ENCODE measurements at regions not wholly inside any gene's neighbourhood (a gene's known extent, or its start where the extent isn't known, plus 50 kb on each side); places are given as distances from the start of the nearest gene placed in this dataset.

DNA sequence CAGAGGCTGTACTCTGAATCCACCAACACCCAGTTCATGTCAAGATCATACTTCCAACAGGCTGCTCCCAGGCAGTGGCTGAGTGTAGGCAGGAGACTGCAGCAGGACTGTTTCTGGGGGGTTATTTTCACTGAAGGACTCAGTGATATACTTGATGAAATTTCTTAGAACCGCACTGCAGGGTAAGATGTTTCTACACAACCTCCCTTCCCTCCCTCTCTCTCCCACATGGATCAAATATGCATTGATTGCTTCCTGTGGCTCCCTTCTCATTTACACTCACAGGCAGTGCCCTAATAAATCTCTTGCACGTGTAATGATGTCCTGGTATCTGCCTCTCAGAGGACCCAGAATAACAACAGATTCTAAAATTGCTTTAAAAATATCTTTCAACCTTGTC, 251.3 kb upstream of the CCDC179 start:
- Histone ChIP-seq H3K4me3 (ENCODE audit: low read depth, low read length) (no peak overlapping the region), H3K27me3 (ENCODE audit: control insufficient read depth, insufficient read depth, low read length) (no peaks in the 10 kb centered on the region), H3K36me3 (ENCODE audit: control insufficient read depth, insufficient read depth, low read length) (no peaks in the 10 kb centered on the region)
- POLR2A ChIA-PET: no interaction called here
- CTCF ChIA-PET: interaction anchor here (1.2 kb wide), 1 partner anchor 8 kb away, joined by 3 read pairs; no protein-coding TSS in a partner anchor
- DNase-seq (ENCODE audit: low read depth): no peak
- TF ChIP-seq, protein P1, sequence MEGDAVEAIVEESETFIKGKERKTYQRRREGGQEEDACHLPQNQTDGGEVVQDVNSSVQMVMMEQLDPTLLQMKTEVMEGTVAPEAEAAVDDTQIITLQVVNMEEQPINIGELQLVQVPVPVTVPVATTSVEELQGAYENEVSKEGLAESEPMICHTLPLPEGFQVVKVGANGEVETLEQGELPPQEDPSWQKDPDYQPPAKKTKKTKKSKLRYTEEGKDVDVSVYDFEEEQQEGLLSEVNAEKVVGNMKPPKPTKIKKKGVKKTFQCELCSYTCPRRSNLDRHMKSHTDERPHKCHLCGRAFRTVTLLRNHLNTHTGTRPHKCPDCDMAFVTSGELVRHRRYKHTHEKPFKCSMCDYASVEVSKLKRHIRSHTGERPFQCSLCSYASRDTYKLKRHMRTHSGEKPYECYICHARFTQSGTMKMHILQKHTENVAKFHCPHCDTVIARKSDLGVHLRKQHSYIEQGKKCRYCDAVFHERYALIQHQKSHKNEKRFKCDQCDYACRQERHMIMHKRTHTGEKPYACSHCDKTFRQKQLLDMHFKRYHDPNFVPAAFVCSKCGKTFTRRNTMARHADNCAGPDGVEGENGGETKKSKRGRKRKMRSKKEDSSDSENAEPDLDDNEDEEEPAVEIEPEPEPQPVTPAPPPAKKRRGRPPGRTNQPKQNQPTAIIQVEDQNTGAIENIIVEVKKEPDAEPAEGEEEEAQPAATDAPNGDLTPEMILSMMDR (IDR thresholded peaks at IDR 0.05; ENCODE audit: insufficient read depth, low read depth, low read length): no peak

DNA sequence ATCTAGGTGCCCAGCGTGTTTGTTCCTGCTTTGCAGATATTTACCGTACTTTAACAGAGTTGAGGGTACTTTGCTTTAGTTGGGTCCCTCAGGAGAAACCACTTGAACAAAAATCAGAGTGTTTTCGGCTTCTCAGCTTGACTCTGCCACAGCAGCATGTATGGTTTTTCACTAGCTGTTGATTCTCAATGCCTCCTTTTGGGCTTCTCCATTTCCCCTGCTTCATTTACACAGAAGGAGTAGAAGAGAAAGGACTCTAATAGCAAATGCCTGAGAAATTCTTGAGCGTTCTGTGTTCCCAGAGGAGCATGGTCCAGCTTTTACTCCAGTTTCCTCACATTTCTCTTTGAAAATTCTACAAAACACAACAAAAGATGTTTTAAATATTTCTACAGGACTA, 252.1 kb upstream of the CCDC179 start:
- ChIA-PET CTCF (interaction anchor here (1.2 to 3.9 kb wide), 3 partner anchors 9 to 428 kb away, joined by 3 to 21 read pairs (median 15); no protein-coding TSS in a partner anchor), POLR2A (no interaction called here)
- Histone ChIP-seq H3K27me3 (ENCODE audit: control insufficient read depth, insufficient read depth, low read length) (no peaks in the 10 kb centered on the region), H3K4me3 (ENCODE audit: low read depth, low read length) (no peak overlapping the region), H3K36me3 (ENCODE audit: control insufficient read depth, insufficient read depth, low read length) (no peaks in the 10 kb centered on the region)
- DNase-seq (ENCODE audit: low read depth): no peak
- TF ChIP-seq, protein P1 (IDR thresholded peaks at IDR 0.05; ENCODE audit: insufficient read depth, low read depth, low read length): no peak

- no peaks in the 10 kb centered on the region for H3K27me3 ChIP-seq (ENCODE audit: control insufficient read depth, insufficient read depth, low read length)
- no peak overlapping the region for H3K4me3 ChIP-seq (ENCODE audit: low read depth, low read length)
- CTCF ChIA-PET: interaction anchor here (0.6 to 3.9 kb wide), 12 partner anchors 9 to 442 kb away, joined by 3 to 21 read pairs (median 4); no protein-coding TSS in a partner anchor
- TF ChIP-seq, protein P1 (IDR thresholded peaks at IDR 0.05; ENCODE audit: insufficient read depth, low read depth, low read length): peak; percentile 62
- no peak for DNase-seq (ENCODE audit: low read depth)
- POLR2A ChIA-PET: no interaction called here
- no peaks in the 10 kb centered on the region for H3K36me3 ChIP-seq (ENCODE audit: control insufficient read depth, insufficient read depth, low read length)
Observed at GRCh38 chr11:23112987-23113886, 253.0 kb upstream of the CCDC179 start.

DNA sequence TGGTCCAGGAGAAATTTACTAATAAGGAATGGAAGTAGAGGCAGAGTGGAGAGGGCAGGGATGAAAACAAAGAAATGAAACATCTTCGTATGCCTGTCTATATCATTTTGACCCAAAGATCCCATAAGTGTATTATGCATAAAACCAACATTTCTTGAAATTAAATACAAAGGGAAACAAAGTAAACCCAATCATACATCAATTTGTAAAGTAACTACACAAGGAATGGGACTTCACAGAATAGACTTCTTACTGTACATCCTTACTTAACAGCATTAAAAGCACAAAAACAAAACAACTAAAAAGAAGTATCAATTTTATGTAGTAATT, 253.6 kb upstream of the CCDC179 start:
- H3K27me3 ChIP-seq (ENCODE audit: control insufficient read depth, insufficient read depth, low read length): no peaks in the 10 kb centered on the region
- no peak overlapping the region for H3K4me3 ChIP-seq (ENCODE audit: low read depth, low read length)
- DNase-seq (ENCODE audit: low read depth): no peak
- ChIA-PET CTCF (interaction anchor here (0.8 to 3.9 kb wide), 9 partner anchors 9 to 442 kb away, joined by 3 to 21 read pairs (median 5); no protein-coding TSS in a partner anchor), POLR2A (no interaction called here)
- H3K36me3 ChIP-seq (ENCODE audit: control insufficient read depth, insufficient read depth, low read length): no peaks in the 10 kb centered on the region
- TF ChIP-seq, protein P1 (IDR thresholded peaks at IDR 0.05; ENCODE audit: insufficient read depth, low read depth, low read length): no peak

- ChIA-PET POLR2A (no interaction called here), CTCF (interaction anchor here (2.6 kb wide), 1 partner anchor 10 kb away, joined by 15 read pairs; no protein-coding TSS in a partner anchor)
- Histone ChIP-seq H3K27me3 (ENCODE audit: control insufficient read depth, insufficient read depth, low read length) (no peaks in the 10 kb centered on the region), H3K36me3 (ENCODE audit: control insufficient read depth, insufficient read depth, low read length) (no peaks in the 10 kb centered on the region), H3K4me3 (ENCODE audit: low read depth, low read length) (no peak overlapping the region)
- no peak for DNase-seq (ENCODE audit: low read depth)
- TF ChIP-seq, protein P1 (IDR thresholded peaks at IDR 0.05; ENCODE audit: insufficient read depth, low read depth, low read length): no peak
Observed at GRCh38 chr11:23123753-23124152, 263.5 kb upstream of the CCDC179 start.
